ENCODE measurements at regions not wholly inside any gene's neighbourhood (a gene's known extent, or its start where the extent isn't known, plus 50 kb on each side); places are given as distances from the start of the nearest gene placed in this dataset.

GRCh38 chr13:53848366-53848961 lies 819.9 kb downstream of the OLFM4 start:
- no peak for DNase-seq (ENCODE audit: low spot score)

- no peak for DNase-seq (ENCODE audit: low spot score)
These were observed 825.7 kb downstream of the OLFM4 start for GRCh38 chr13:53854321-53854720.

- DNase-seq (ENCODE audit: low spot score): no peak
These were observed 828.1 kb downstream of the OLFM4 start for GRCh38 chr13:53856573-53857195.

- DNase-seq (ENCODE audit: low spot score): no peak
These were observed 834.9 kb downstream of the OLFM4 start for GRCh38 chr13:53863520-53863919.

- DNase-seq (ENCODE audit: low spot score): no peak
These were observed 844.9 kb downstream of the OLFM4 start for GRCh38 chr13:53873558-53873957.

- DNase-seq (ENCODE audit: low spot score): no peak
These were observed 850.2 kb downstream of the OLFM4 start for GRCh38 chr13:53878861-53879260.

GRCh38 chr13:53885997-53886396 lies 857.4 kb downstream of the OLFM4 start:
- no peak for DNase-seq (ENCODE audit: low spot score)

- no peak for DNase-seq (ENCODE audit: low spot score)
These were observed 862.1 kb downstream of the OLFM4 start for GRCh38 chr13:53890696-53891095.

- DNase-seq (ENCODE audit: low spot score): no peak
These were observed 873.0 kb downstream of the OLFM4 start for GRCh38 chr13:53901593-53901992.

GRCh38 chr13:53907891-53908290 lies 879.3 kb downstream of the OLFM4 start:
- no peak for DNase-seq (ENCODE audit: low spot score)

GRCh38 chr13:53920916-53921315 lies 892.3 kb downstream of the OLFM4 start:
- no peak for DNase-seq (ENCODE audit: low spot score)

GRCh38 chr13:53921473-53921872 lies 892.9 kb downstream of the OLFM4 start:
- no peak for DNase-seq (ENCODE audit: low spot score)

- no peak for DNase-seq (ENCODE audit: low spot score)
These were observed 913.1 kb downstream of the OLFM4 start for GRCh38 chr13:53941588-53942190.

- no peak for DNase-seq (ENCODE audit: low spot score)
These were observed 917.9 kb downstream of the OLFM4 start for GRCh38 chr13:53946500-53946899.

GRCh38 chr13:53953183-53953582 lies 924.6 kb downstream of the OLFM4 start:
- DNase-seq (ENCODE audit: low spot score): no peak

Measured in mucosa of gallbladder (tissue), 1 donor.